Neural progenitor cell (in vitro differentiated cells): ENCODE measurements at regions not wholly inside any gene's neighbourhood (a gene's known extent, or its start where the extent isn't known, plus 50 kb on each side); places are given as distances from the start of the nearest gene placed in this dataset.

Experiments
- EZH2 ChIP-seq: fragments of 200-600 bp; sonication (generic); IDR thresholded peaks from 2 replicates; pipeline ENCODE4 v1.6.1; 2017; ENCODE audit warnings: antibody characterized with exemption, mild to moderate bottlenecking, moderate library complexity
- EZH2phosphoT487 ChIP-seq: fragments of 200-600 bp; sonication (generic); IDR thresholded peaks from 2 replicates; pipeline ENCODE4 v1.6.1; 2017; ENCODE audit warnings: antibody characterized with exemption
- TF ChIP-seq, protein P1 (sequence below): fragments of 200-600 bp; sonication (generic); IDR thresholded peaks from 2 replicates; pipeline ENCODE4 v1.5.1; 2017; ENCODE audit warnings: antibody characterized with exemption, mild to moderate bottlenecking

GRCh38 chr12:118571730-118572129 is 195.4 kb downstream of the SUDS3 start:
- TF ChIP-seq EZH2phosphoT487 (no peak), EZH2 (no peak)
- TF ChIP-seq, protein P1, sequence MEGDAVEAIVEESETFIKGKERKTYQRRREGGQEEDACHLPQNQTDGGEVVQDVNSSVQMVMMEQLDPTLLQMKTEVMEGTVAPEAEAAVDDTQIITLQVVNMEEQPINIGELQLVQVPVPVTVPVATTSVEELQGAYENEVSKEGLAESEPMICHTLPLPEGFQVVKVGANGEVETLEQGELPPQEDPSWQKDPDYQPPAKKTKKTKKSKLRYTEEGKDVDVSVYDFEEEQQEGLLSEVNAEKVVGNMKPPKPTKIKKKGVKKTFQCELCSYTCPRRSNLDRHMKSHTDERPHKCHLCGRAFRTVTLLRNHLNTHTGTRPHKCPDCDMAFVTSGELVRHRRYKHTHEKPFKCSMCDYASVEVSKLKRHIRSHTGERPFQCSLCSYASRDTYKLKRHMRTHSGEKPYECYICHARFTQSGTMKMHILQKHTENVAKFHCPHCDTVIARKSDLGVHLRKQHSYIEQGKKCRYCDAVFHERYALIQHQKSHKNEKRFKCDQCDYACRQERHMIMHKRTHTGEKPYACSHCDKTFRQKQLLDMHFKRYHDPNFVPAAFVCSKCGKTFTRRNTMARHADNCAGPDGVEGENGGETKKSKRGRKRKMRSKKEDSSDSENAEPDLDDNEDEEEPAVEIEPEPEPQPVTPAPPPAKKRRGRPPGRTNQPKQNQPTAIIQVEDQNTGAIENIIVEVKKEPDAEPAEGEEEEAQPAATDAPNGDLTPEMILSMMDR: no peak
